ENCODE measurements at regions not wholly inside any gene's neighbourhood (a gene's known extent, or its start where the extent isn't known, plus 50 kb on each side); places are given as distances from the start of the nearest gene placed in this dataset.

DNA sequence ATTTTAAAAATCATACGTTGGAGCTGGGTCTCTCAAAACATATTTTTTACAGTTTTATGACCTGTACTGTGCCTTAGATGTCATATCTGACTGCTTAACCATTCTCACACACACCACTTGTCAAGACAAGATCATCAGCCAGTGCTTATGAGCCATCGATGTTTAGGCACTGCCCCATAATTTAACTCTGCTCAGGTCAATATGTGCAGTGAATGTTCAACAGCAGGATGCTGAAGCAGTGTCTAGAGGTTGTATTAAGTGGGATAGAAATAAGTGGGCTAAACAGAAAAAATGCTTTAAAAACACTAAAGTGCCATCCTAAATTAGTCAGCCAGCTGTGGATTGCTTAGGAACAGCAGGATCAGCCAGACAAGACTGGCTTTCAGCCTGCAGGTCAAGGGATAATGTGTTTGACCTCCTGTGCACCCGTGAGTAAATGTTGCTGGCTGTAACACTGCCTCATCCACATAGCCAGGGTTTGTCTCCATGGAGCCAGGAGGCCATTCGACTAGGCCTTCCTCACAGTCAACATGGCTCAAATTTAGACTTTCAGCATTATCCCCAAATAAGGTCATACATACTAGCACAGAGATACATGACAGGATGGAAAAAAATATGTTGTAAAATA is 139.0 kb upstream of the NXPH2 start:
- no TSS peak for BruUV-seq (replicated peaks)
- no peaks in the 10 kb centered on the region for H3K36me3 ChIP-seq (ENCODE audit: control insufficient read depth, insufficient read depth, low read length)
- ATAC-seq, result no peak
- intact Hi-C loops (cut with micrococcal nuclease; ENCODE audit: unreplicated experiment) (no loop called here), in situ Hi-C loops (cut with HindIII; ENCODE audit: low pct_unique_long_range_greater_than_20kb, low sequenced_read_pairs) (no loop called here)
- H3K27ac ChIP-seq (ENCODE audit: low read length), result no peak overlapping the region
- TF ChIP-seq, protein P1, sequence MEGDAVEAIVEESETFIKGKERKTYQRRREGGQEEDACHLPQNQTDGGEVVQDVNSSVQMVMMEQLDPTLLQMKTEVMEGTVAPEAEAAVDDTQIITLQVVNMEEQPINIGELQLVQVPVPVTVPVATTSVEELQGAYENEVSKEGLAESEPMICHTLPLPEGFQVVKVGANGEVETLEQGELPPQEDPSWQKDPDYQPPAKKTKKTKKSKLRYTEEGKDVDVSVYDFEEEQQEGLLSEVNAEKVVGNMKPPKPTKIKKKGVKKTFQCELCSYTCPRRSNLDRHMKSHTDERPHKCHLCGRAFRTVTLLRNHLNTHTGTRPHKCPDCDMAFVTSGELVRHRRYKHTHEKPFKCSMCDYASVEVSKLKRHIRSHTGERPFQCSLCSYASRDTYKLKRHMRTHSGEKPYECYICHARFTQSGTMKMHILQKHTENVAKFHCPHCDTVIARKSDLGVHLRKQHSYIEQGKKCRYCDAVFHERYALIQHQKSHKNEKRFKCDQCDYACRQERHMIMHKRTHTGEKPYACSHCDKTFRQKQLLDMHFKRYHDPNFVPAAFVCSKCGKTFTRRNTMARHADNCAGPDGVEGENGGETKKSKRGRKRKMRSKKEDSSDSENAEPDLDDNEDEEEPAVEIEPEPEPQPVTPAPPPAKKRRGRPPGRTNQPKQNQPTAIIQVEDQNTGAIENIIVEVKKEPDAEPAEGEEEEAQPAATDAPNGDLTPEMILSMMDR (IDR thresholded peaks at IDR 0.05), result no peak
- no peak for TF ChIP-seq POLR2AphosphoS5 (IDR thresholded peaks at IDR 0.05; ENCODE audit: low read depth, low read length)
- TF ChIP-seq, protein P2, sequence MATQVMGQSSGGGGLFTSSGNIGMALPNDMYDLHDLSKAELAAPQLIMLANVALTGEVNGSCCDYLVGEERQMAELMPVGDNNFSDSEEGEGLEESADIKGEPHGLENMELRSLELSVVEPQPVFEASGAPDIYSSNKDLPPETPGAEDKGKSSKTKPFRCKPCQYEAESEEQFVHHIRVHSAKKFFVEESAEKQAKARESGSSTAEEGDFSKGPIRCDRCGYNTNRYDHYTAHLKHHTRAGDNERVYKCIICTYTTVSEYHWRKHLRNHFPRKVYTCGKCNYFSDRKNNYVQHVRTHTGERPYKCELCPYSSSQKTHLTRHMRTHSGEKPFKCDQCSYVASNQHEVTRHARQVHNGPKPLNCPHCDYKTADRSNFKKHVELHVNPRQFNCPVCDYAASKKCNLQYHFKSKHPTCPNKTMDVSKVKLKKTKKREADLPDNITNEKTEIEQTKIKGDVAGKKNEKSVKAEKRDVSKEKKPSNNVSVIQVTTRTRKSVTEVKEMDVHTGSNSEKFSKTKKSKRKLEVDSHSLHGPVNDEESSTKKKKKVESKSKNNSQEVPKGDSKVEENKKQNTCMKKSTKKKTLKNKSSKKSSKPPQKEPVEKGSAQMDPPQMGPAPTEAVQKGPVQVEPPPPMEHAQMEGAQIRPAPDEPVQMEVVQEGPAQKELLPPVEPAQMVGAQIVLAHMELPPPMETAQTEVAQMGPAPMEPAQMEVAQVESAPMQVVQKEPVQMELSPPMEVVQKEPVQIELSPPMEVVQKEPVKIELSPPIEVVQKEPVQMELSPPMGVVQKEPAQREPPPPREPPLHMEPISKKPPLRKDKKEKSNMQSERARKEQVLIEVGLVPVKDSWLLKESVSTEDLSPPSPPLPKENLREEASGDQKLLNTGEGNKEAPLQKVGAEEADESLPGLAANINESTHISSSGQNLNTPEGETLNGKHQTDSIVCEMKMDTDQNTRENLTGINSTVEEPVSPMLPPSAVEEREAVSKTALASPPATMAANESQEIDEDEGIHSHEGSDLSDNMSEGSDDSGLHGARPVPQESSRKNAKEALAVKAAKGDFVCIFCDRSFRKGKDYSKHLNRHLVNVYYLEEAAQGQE (IDR thresholded peaks at IDR 0.05; ENCODE audit: insufficient read depth in 1 of 2, low read depth in 2 of 2, low read length in 1 of 2), result no peak
- DNase-seq (ENCODE audit: low read depth, low spot score), result no peak
- no peak overlapping the region for H3K4me3 ChIP-seq (ENCODE audit: low read depth in 2 of 2, low read length in 2 of 2)
- CTCF ChIA-PET, result no interaction called here
- no peaks in the 10 kb centered on the region for H3K27me3 ChIP-seq (ENCODE audit: control insufficient read depth, insufficient read depth, low read length)
- H3K4me1 ChIP-seq (ENCODE audit: control insufficient read depth, insufficient read depth, low read length), result no peaks in the 10 kb centered on the region
- POLR2A ChIA-PET, result no interaction called here
- H3K9me3 ChIP-seq (ENCODE audit: control insufficient read depth, insufficient read depth, low read depth, low read length), result no peaks in the 10 kb centered on the region

DNA sequence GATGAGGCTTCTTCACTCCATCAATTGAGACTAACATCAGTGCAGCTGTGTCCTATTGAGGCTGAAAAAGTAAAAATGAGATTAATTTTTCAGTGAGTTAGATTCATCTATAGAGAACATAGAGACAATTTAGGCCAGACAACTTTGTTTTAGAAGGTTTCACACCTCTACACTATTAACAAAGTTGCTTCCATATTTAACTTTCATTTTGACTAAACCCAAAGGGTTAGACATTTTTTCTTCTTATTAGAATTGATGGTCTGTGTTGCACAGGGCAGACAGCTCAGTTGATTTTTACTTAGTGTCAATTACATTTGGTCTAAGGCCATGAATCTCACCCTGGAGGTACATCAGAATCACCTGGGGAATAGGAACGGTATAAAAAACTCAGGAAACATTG is 130.2 kb upstream of the NXPH2 start:
- ChIA-PET CTCF (no interaction called here), POLR2A (no interaction called here)
- DNase-seq (ENCODE audit: low read depth, low spot score), result no peak
- no peak for ATAC-seq
- H3K36me3 ChIP-seq (ENCODE audit: control insufficient read depth, insufficient read depth, low read length), result no peaks in the 10 kb centered on the region
- intact Hi-C loops (cut with micrococcal nuclease; ENCODE audit: unreplicated experiment) (no loop called here), in situ Hi-C loops (cut with HindIII; ENCODE audit: low pct_unique_long_range_greater_than_20kb, low sequenced_read_pairs) (no loop called here)
- H3K4me3 ChIP-seq (ENCODE audit: low read depth in 2 of 2, low read length in 2 of 2), result no peak overlapping the region
- no peaks in the 10 kb centered on the region for H3K27me3 ChIP-seq (ENCODE audit: control insufficient read depth, insufficient read depth, low read length)
- no peaks in the 10 kb centered on the region for H3K4me1 ChIP-seq (ENCODE audit: control insufficient read depth, insufficient read depth, low read length)
- H3K9me3 ChIP-seq (ENCODE audit: control insufficient read depth, insufficient read depth, low read depth, low read length), result no peaks in the 10 kb centered on the region
- H3K27ac ChIP-seq (ENCODE audit: low read length), result no peak overlapping the region
- BruUV-seq (replicated peaks), result no TSS peak
- TF ChIP-seq, protein P1 (IDR thresholded peaks at IDR 0.05), result no peak
- TF ChIP-seq POLR2AphosphoS5 (IDR thresholded peaks at IDR 0.05; ENCODE audit: low read depth, low read length) (no peak), SIN3A (IDR thresholded peaks at IDR 0.05; ENCODE audit: borderline replicate concordance, insufficient read depth, low read depth, low read length) (no peak), TCF7L2 (IDR thresholded peaks at IDR 0.05; ENCODE audit: low read depth, low read length) (no peak)
- TF ChIP-seq, protein P2 (IDR thresholded peaks at IDR 0.05; ENCODE audit: insufficient read depth in 1 of 2, low read depth in 2 of 2, low read length in 1 of 2), result no peak
